Esophagus mucosa (tissue), 1 donor: ENCODE measurements at regions not wholly inside any gene's neighbourhood (a gene's known extent, or its start where the extent isn't known, plus 50 kb on each side); places are given as distances from the start of the nearest gene placed in this dataset.

ENCODE experiments used
- ATAC-seq: fragments of 200-7000 bp; cut with Tn5 transposase; one replicate; pipeline ENCODE4 v1.9.1; 2020
- donor health status: DM: yes; HTN: yes; CAD: no.

GRCh38 chrX:112577146-112577545 is 102.6 kb downstream of the LHFPL1 start:
- ATAC-seq, result no peak

GRCh38 chrX:112571388-112571787 is 108.3 kb downstream of the LHFPL1 start:
- no peak for ATAC-seq

DNA sequence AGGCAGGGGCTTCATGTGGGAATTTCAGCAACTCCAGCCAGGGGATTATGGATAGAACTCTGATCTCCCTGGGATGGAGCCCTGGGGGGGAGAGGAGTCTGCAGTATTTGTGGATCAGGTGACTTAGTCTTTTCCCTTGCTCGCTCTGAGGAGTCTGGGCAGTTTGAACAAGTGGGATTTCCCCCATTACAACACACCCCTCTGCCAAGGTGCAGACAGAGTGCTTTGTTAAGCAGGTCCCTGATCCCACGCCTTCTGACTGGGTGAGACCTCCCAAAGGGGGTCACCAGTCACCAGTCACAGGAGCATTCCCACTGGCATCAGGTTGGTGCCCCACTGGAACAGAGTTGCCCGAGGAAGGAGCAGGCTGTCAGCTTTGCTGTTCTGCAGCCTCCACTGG is 123.9 kb downstream of the LHFPL1 start:
- no peak for ATAC-seq

DNA sequence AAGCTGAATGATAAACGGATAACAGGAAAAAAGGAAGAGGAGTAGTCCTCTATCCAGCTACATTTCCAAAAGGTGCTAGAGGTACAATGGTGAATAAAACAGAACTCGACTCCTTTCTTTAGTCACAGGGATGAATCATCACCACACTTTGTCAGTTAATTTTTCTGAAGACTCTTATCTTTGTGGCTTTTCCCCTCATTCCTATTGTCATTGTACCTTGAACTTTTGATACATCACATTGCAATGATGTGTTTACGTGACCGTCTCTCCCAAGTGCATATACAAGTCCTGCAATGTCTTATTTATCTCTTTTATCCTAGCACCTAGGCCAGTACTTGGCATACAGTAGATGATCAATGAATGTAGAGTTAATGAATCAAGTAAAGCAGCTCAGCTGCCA is 134.7 kb downstream of the LHFPL1 start:
- ATAC-seq, result no peak

DNA sequence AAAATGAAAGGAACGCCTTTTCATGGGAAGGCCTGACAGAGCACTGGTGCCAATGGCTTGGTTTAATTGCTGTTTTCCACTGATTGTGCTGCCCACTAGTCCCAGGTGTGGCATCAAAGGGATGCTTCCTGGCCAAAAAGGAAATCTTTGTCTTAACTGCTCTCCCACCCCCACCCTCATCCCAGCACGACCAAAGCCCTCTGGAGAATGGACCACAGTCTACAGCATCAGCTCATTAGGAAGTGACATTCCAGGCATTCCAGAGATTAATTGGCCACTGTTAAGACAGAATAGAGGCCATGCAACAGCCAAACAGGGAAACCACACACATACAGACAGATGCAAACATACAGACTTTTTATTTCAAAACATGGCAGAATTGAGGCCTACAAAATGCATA is 143.2 kb downstream of the LHFPL1 start:
- ATAC-seq, result no peak

DNA sequence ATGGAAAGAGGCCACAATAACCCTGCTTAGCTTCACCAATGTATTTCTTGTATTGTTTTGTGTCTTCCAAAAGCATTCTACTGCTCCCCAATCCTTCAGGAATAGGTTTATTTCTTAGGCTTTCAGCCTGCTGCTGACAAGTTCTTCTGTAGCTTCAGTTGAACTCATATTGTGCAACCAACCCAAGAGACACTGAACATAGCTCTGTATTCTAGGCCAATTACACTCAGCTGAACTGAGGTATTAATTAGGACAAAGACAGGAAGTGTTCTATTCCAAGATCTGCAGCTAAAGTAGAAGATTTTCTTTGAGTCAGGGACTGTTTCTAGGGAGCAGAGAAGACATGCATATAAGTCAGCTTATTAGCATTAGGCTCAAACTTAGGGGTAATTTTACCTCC is 151.8 kb downstream of the LHFPL1 start:
- ATAC-seq, result no peak

GRCh38 chrX:112521676-112522075 is 158.1 kb downstream of the LHFPL1 start:
- ATAC-seq, result no peak

DNA sequence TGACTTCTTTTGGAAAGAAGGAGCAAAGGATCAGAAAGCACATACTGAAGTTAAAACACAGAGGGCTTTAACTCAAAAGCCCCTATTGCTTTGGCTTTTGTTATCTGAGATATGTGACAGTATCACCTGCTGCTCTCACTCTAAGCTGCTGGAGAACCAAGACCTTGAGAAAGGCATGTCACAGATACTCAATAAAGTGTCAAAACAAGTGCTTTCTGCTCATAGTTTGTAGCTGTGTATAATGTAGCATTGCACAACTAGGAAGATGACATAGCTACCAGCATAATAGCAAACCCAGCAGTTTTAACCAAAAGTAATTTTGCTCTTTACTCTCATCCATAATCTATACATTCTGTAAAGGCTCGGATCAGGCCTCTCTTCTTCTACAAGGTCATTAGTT is 159.6 kb downstream of the LHFPL1 start:
- ATAC-seq, result no peak

- no peak for ATAC-seq
Measured at GRCh38 chrX:112513154-112513553, 166.6 kb downstream of the LHFPL1 start.

GRCh38 chrX:112512509-112512908 is 167.2 kb downstream of the LHFPL1 start:
- ATAC-seq, result no peak

- ATAC-seq, result no peak
Measured at GRCh38 chrX:112510629-112511028, 169.1 kb downstream of the LHFPL1 start.

DNA sequence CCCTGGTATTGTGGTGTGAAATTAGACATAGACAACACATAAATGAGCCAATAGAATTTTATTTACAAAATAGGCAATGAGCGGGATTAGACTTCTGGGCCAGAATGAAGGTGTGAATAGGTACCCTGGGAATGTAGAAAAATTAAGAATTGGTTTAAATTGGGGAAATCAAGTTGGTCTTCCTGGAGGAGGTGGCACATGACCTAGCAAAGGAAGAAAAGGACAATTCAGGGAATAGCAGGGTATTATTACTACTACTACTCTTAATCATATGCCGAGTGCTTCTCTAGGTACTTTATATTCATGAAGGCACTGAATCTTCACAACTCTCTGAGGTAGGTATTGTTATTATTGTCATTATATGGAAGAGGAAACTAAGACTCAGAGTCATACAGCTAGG is 202.1 kb downstream of the LHFPL1 start:
- no peak for ATAC-seq

GRCh38 chrX:112473654-112474053 is 206.1 kb downstream of the LHFPL1 start:
- ATAC-seq, result no peak

GRCh38 chrX:112470551-112470950 is 209.2 kb downstream of the LHFPL1 start:
- ATAC-seq, result no peak

GRCh38 chrX:112461949-112462450 is 217.7 kb downstream of the LHFPL1 start:
- ATAC-seq, result peak; percentile 91

- peak; percentile 53 for ATAC-seq
Measured at GRCh38 chrX:112457788-112458187, 221.9 kb downstream of the LHFPL1 start.

DNA sequence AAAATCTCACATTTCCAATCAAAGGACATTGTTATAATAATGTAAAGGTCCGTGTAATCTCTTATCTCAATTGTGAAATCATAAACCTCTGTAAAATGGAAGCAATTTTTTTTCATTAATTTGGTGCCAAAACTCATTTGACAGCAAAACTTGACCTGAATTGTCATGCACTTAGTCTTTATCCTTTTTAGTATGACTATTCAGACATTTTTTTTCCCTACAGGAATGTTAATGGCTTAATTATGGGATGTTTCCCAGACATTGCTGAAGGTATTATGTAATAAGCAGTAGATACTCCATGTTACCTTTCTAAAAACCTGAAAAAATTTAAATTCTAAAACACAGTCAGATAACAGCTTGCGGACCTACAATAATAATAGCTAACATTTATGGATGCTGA is 228.9 kb downstream of the LHFPL1 start:
- ATAC-seq, result no peak

- ATAC-seq, result no peak
Measured at GRCh38 chrX:112440277-112440676, 239.5 kb downstream of the LHFPL1 start.

- no peak for ATAC-seq
Measured at GRCh38 chrX:112424166-112424565, 255.6 kb downstream of the LHFPL1 start.

GRCh38 chrX:112391313-112391712 is 288.4 kb downstream of the LHFPL1 start:
- ATAC-seq, result no peak

DNA sequence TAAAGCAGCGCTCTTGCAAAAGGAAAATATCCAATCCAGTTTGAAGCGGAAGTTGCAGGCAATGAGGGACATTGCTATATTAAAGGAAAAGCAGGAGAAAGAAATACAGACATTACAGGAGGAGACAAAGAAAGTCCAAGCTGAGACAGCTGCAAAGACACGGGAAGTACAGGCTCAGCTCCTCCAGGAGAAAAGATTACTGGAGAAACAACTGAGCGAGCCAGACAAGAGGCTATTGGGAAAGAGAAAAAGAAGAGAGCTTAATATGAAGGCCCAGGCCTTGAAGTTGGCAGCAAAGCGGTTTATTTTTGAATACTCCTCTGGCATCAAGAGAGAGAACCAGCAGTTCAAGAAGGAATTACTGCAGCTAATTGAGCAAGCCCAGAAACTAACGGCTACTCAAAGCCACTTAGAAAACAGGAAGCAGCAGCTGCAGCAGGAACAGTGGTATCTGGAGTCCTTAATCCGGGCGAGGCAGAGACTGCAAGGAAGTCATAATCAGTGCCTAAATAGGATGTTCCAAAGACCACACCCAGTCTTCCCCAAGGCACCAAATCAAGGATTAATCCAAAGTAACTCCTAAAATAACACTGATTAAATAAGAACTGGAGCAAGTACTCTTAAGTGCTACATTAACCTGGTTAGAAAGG is 298.0 kb downstream of the LHFPL1 start:
- peak; percentile 31 for ATAC-seq

- no peak for ATAC-seq
Measured at GRCh38 chrX:112380541-112381278, 298.1 kb upstream of the TRPC5 start.

DNA sequence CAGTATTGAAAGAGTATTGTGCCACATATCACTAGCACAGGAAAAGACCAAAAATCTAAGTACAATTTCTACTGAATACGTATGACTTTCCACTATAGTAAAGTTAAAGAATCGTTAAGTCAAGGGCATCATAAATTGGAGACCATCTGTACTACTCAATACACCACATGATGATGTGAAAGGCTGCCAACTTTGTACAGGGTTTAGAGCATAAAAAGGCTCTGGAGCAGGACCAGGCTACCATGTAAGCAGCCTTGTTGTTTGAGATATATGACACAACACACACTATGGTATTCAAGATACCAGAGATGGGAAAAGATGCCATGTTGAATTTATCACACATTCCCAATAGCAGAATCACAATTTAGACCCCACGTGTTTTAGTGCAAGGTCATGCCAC is 294.9 kb upstream of the TRPC5 start:
- no peak for ATAC-seq

DNA sequence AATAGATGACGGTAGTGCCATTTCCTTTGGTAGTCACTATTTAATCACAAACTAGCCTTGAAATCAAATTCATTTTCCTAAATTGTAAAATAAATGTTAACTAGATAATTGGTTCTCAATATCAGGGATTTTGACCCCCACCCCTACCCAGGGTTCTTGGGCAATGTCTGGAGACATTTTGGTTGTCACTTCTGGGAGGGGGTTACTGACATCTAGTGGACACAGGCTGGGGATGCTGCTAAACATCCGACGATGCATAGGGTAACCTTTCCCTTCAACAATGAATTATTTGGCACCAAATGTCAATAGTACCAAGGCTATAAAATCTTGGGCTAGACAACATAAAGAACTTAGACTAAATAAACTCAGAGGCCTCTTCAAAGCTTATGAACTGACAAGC is 285.8 kb upstream of the TRPC5 start:
- ATAC-seq, result no peak
